ENCODE measurements at regions not wholly inside any gene's neighbourhood (a gene's known extent, or its start where the extent isn't known, plus 50 kb on each side); places are given as distances from the start of the nearest gene placed in this dataset.

- no peak overlapping the region for H3K27ac Mint-ChIP-seq (ENCODE audit: unreplicated experiment)
- no peak overlapping the region for H3K4me3 Mint-ChIP-seq (ENCODE audit: unreplicated experiment)
- peak; percentile 49 for DNase-seq (ENCODE audit: low spot score)
- TF ChIP-seq CTCF (IDR thresholded peaks at IDR 0.05), result no peak
- peaks cover 10% of the 10 kb centered on the region for H3K9me3 Mint-ChIP-seq (ENCODE audit: low read depth)
- peaks cover 2% of the 10 kb centered on the region for H3K36me3 Mint-ChIP-seq (ENCODE audit: low read depth)
- H3K4me1 Mint-ChIP-seq (ENCODE audit: low read depth), result peaks cover 20% of the 10 kb centered on the region
- peaks cover 1% of the 10 kb centered on the region for H3K27me3 Mint-ChIP-seq (ENCODE audit: low read depth)
Observed at GRCh38 chr2:120469426-120469825, 123.5 kb downstream of the INHBB start.

DNA sequence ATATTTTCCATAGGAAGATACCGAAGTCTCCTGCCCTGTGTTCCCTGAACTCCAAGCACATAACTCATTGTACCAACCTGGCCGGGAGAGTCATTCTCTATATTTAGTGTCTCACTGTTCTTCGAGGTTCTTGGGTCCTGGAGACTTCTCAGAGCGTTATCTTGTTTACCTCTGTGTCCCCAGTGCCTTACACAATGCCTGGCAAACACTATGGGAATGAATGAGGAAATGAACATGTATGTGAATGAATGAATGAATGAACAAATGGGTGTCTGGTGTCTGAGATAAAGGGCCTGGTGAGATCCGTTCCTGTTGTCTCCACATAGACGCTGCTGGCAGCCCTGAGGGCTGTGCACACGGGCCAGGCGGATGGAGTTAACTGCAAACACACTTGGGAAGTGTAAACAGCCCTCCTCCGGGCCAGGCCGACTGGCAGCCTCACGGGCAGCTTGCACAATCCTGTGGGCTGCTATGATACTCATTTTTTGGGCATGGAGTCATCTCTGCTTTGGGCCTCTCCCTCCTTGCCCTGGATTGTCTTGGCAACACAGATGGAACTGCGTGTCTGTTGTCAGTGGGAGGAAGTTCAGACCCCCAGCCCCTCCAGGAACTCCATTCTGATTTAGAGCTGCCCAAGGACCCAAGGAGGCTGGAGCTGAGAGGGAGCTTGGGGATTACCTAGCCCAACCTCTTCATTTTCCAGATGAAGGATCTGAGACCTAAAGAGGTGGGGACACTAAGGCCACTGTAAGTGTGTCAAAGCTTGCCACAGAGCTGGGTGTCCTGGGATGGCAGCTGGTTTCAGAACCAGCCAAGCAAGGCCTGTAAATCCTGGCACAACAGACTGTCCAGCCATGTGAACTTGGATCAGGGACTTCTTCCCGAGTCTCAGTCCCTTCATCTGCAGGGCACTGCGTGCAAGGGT lies 124.4 kb downstream of the INHBB start:
- TF ChIP-seq CTCF (IDR thresholded peaks at IDR 0.05), result no peak
- Mint-ChIP-seq H3K4me1 (ENCODE audit: low read depth) (peaks cover 20% of the 10 kb centered on the region), H3K4me3 (ENCODE audit: unreplicated experiment) (no peak overlapping the region), H3K36me3 (ENCODE audit: low read depth) (peaks cover 2% of the 10 kb centered on the region), H3K9me3 (ENCODE audit: low read depth) (peaks cover 10% of the 10 kb centered on the region), H3K27ac (ENCODE audit: unreplicated experiment) (peak overlapping the region; percentile 79), H3K27me3 (ENCODE audit: low read depth) (peaks cover 1% of the 10 kb centered on the region)
- DNase-seq (ENCODE audit: low spot score), result peak; percentile 85

DNA sequence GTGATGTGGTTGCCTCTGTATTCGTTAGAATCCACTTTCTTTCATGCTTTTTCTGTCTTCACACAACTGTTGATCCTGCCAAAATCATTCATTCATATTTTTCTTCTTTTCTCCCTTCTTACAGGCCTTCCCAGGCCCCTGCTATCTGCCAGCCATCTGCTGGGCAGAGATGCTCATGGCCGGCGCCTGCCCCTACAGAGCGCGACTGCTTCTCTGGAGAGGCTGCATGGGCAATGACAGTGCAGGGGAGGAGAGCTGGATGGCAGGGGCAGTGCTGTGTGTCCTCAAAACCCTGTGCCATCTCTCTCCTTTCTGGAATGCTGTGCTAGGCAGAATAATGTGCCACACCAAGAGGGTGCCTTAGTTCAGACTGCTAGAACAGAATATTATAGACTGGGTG lies 125.2 kb downstream of the INHBB start:
- Mint-ChIP-seq H3K36me3 (ENCODE audit: low read depth) (peaks cover 2% of the 10 kb centered on the region), H3K27ac (ENCODE audit: unreplicated experiment) (peak overlapping the region; percentile 79), H3K4me1 (ENCODE audit: low read depth) (peaks cover 20% of the 10 kb centered on the region), H3K27me3 (ENCODE audit: low read depth) (peaks cover 3% of the 10 kb centered on the region), H3K9me3 (ENCODE audit: low read depth) (peaks cover 10% of the 10 kb centered on the region), H3K4me3 (ENCODE audit: unreplicated experiment) (no peak overlapping the region)
- TF ChIP-seq CTCF (IDR thresholded peaks at IDR 0.05), result no peak
- DNase-seq (ENCODE audit: low spot score), result no peak

DNA sequence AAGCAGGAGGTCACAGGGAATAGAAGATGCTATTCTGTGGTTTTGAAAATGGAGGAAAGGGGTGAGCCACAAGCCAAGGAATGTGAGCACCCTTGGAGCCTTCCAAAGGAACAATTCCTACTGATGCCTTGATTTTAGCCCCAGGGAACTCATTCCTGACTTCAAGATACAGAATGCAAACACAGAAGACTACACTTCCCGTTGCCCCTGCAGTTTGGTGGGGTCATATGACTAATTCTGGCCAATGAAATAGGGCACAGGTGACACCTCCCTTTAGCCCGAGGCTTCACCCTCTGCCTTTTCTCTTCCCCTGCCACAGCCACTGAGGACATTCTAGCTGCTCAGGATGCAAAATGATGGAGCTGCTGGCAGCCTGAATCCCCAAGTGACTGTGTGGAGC lies 126.1 kb downstream of the INHBB start:
- H3K27me3 Mint-ChIP-seq (ENCODE audit: low read depth), result peaks cover 2% of the 10 kb centered on the region
- no peak for DNase-seq (ENCODE audit: low spot score)
- no peak for TF ChIP-seq CTCF (IDR thresholded peaks at IDR 0.05)
- peaks cover 2% of the 10 kb centered on the region for H3K36me3 Mint-ChIP-seq (ENCODE audit: low read depth)
- no peak overlapping the region for H3K4me3 Mint-ChIP-seq (ENCODE audit: unreplicated experiment)
- H3K4me1 Mint-ChIP-seq (ENCODE audit: low read depth), result peaks cover 20% of the 10 kb centered on the region
- peaks cover 10% of the 10 kb centered on the region for H3K9me3 Mint-ChIP-seq (ENCODE audit: low read depth)
- no peak overlapping the region for H3K27ac Mint-ChIP-seq (ENCODE audit: unreplicated experiment)

GRCh38 chr2:120472891-120473309 lies 127.0 kb downstream of the INHBB start:
- peaks cover 20% of the 10 kb centered on the region for H3K4me1 Mint-ChIP-seq (ENCODE audit: low read depth)
- no peak overlapping the region for H3K27ac Mint-ChIP-seq (ENCODE audit: unreplicated experiment)
- H3K9me3 Mint-ChIP-seq (ENCODE audit: low read depth), result peaks cover 10% of the 10 kb centered on the region
- no peak for TF ChIP-seq CTCF (IDR thresholded peaks at IDR 0.05)
- peaks cover 5% of the 10 kb centered on the region for H3K27me3 Mint-ChIP-seq (ENCODE audit: low read depth)
- no peak for DNase-seq (ENCODE audit: low spot score)
- H3K4me3 Mint-ChIP-seq (ENCODE audit: unreplicated experiment), result no peak overlapping the region
- peaks cover 2% of the 10 kb centered on the region for H3K36me3 Mint-ChIP-seq (ENCODE audit: low read depth)
